ENCODE measurements at regions not wholly inside any gene's neighbourhood (a gene's known extent, or its start where the extent isn't known, plus 50 kb on each side); places are given as distances from the start of the nearest gene placed in this dataset.

- no peak for DNase-seq
- 69 to 100% methylated on average over 1 to 2 of the region's 2 CpGs for WGBS, 2 donors
- TF ChIP-seq POLR2AphosphoS5 (IDR thresholded peaks at IDR 0.05) (no peak), POLR2A (IDR thresholded peaks at IDR 0.05) (no peak), EP300 (IDR thresholded peaks at IDR 0.05) (no peak)
- TF ChIP-seq, protein P1, sequence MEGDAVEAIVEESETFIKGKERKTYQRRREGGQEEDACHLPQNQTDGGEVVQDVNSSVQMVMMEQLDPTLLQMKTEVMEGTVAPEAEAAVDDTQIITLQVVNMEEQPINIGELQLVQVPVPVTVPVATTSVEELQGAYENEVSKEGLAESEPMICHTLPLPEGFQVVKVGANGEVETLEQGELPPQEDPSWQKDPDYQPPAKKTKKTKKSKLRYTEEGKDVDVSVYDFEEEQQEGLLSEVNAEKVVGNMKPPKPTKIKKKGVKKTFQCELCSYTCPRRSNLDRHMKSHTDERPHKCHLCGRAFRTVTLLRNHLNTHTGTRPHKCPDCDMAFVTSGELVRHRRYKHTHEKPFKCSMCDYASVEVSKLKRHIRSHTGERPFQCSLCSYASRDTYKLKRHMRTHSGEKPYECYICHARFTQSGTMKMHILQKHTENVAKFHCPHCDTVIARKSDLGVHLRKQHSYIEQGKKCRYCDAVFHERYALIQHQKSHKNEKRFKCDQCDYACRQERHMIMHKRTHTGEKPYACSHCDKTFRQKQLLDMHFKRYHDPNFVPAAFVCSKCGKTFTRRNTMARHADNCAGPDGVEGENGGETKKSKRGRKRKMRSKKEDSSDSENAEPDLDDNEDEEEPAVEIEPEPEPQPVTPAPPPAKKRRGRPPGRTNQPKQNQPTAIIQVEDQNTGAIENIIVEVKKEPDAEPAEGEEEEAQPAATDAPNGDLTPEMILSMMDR (IDR thresholded peaks at IDR 0.05), result no peak
Measured at GRCh38 chr16:26697807-26698206, 368.9 kb upstream of the C16orf82 start.

GRCh38 chr16:26700250-26700649 lies 366.5 kb upstream of the C16orf82 start:
- 74 to 92% methylated on average over 1 of the region's 1 CpG for WGBS, 2 donors
- TF ChIP-seq POLR2AphosphoS5 (IDR thresholded peaks at IDR 0.05) (no peak), EP300 (IDR thresholded peaks at IDR 0.05) (no peak), POLR2A (IDR thresholded peaks at IDR 0.05) (no peak)
- TF ChIP-seq, protein P1 (IDR thresholded peaks at IDR 0.05), result no peak
- ATAC-seq (ENCODE audit: low FRiP score in 2 of 2) (no peak), DNase-seq (no peak)
- H3K27ac ChIP-seq, result no peak overlapping the region
- no peaks in the 10 kb centered on the region for H3K27me3 ChIP-seq
- H3K36me3 ChIP-seq, result no peaks in the 10 kb centered on the region
- no peaks in the 10 kb centered on the region for H3K4me1 ChIP-seq
- H3K9me3 ChIP-seq, result no peaks in the 10 kb centered on the region
- H3K4me3 ChIP-seq, result no peak overlapping the region

More at GRCh38 chr16:26697807-26698206, 368.9 kb upstream of the C16orf82 start:
- no peaks in the 10 kb centered on the region for H3K36me3 ChIP-seq
- H3K27me3 ChIP-seq, result no peaks in the 10 kb centered on the region
- no peak for ATAC-seq (ENCODE audit: low FRiP score in 2 of 2)
- no peak overlapping the region for H3K4me3 ChIP-seq
- H3K27ac ChIP-seq, result no peak overlapping the region
- H3K9me3 ChIP-seq, result no peaks in the 10 kb centered on the region
- H3K4me1 ChIP-seq, result no peaks in the 10 kb centered on the region

- WGBS, 2 donors, result 87 to 92% methylated on average over 3 of the region's 3 CpGs
- ATAC-seq (ENCODE audit: low FRiP score in 2 of 2) (no peak), DNase-seq (no peak)
- Histone ChIP-seq H3K27ac (no peak overlapping the region), H3K4me3 (no peak overlapping the region), H3K9me3 (no peaks in the 10 kb centered on the region), H3K36me3 (no peaks in the 10 kb centered on the region), H3K27me3 (no peaks in the 10 kb centered on the region), H3K4me1 (no peaks in the 10 kb centered on the region)
- no peak for TF ChIP-seq POLR2AphosphoS5 (IDR thresholded peaks at IDR 0.05)
- TF ChIP-seq, protein P1 (IDR thresholded peaks at IDR 0.05), result no peak
- TF ChIP-seq EP300 (IDR thresholded peaks at IDR 0.05), result no peak
- no peak for TF ChIP-seq POLR2A (IDR thresholded peaks at IDR 0.05)
Measured at GRCh38 chr16:26701243-26701886, 365.4 kb upstream of the C16orf82 start.

GRCh38 chr16:26705346-26705745 lies 361.4 kb upstream of the C16orf82 start:
- no peaks in the 10 kb centered on the region for H3K4me1 ChIP-seq
- no peaks in the 10 kb centered on the region for H3K9me3 ChIP-seq
- H3K36me3 ChIP-seq, result no peaks in the 10 kb centered on the region
- no peak for DNase-seq
- H3K27me3 ChIP-seq, result no peaks in the 10 kb centered on the region
- H3K27ac ChIP-seq, result no peak overlapping the region
- ATAC-seq (ENCODE audit: low FRiP score in 2 of 2), result no peak
- no peak overlapping the region for H3K4me3 ChIP-seq
- TF ChIP-seq POLR2A (IDR thresholded peaks at IDR 0.05) (no peak), POLR2AphosphoS5 (IDR thresholded peaks at IDR 0.05) (no peak), EP300 (IDR thresholded peaks at IDR 0.05) (no peak)
- TF ChIP-seq, protein P1 (IDR thresholded peaks at IDR 0.05), result no peak
- 87% methylated on average over 1 of the region's 1 CpG; no CpG with 5 or more reads in 1 of the 2 donors for WGBS, 2 donors

DNA sequence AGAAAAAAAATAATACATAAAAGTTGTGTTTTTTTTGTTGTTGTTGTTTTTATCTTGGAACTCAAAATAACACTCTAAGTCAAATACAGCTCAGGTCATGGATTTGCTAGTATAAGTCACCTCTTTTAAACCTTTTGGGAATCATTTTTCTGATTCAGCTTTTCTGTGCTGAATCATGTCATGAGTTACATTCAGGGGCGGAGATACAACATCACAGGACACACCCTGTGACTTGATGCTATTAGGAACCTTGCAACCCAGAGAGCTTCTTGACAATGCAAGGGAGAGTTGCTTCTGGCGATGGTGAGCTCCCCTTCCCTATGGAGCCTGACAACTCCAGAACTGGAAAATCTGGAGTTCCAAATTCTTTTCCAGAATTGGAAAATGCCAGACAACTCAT lies 358.3 kb upstream of the C16orf82 start:
- ATAC-seq (ENCODE audit: low FRiP score in 2 of 2) (no peak), DNase-seq (no peak)
- WGBS, 2 donors, result 87 to 96% methylated on average over 2 of the region's 2 CpGs
- TF ChIP-seq, protein P1 (IDR thresholded peaks at IDR 0.05), result no peak
- TF ChIP-seq POLR2AphosphoS5 (IDR thresholded peaks at IDR 0.05), result no peak
- TF ChIP-seq EP300 (IDR thresholded peaks at IDR 0.05), result no peak
- TF ChIP-seq POLR2A (IDR thresholded peaks at IDR 0.05), result no peak
- Histone ChIP-seq H3K4me3 (no peak overlapping the region), H3K27ac (no peak overlapping the region), H3K27me3 (no peaks in the 10 kb centered on the region), H3K4me1 (no peaks in the 10 kb centered on the region), H3K9me3 (no peaks in the 10 kb centered on the region), H3K36me3 (no peaks in the 10 kb centered on the region)

Data from upper lobe of left lung (tissue), 6 donors.